ENCODE measurements at regions not wholly inside any gene's neighbourhood (a gene's known extent, or its start where the extent isn't known, plus 50 kb on each side); places are given as distances from the start of the nearest gene placed in this dataset.

DNA sequence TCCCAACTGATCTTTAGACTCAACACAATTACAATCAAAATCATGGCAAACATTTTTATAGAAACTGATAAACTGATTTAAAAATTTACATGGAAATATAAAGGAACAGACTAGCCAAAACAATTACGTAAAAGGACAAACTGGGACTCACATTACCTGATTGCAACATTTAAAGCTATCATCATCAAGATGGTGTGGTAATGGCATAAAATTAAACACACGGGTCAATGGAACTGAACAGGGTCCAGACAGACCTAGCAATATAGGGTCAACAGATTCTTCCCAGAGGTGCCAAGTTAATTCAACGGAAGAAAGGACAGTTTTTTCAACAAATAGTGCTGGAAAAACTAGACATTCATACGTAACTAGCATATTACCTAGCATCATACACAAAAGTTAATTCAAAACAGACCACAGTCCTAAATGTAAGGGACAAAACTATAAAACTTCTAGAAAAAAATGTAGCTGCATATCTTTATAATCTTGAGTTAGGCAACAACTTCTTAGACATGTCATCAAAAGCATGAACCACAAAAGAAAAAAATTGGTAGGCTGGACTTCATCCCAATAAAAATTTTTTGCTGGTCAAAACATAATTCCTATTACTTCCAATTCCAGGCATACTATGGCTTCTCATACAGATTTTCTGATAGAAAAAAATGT is 147.4 kb upstream of the BEND6 start:
- TF ChIP-seq, protein P1, sequence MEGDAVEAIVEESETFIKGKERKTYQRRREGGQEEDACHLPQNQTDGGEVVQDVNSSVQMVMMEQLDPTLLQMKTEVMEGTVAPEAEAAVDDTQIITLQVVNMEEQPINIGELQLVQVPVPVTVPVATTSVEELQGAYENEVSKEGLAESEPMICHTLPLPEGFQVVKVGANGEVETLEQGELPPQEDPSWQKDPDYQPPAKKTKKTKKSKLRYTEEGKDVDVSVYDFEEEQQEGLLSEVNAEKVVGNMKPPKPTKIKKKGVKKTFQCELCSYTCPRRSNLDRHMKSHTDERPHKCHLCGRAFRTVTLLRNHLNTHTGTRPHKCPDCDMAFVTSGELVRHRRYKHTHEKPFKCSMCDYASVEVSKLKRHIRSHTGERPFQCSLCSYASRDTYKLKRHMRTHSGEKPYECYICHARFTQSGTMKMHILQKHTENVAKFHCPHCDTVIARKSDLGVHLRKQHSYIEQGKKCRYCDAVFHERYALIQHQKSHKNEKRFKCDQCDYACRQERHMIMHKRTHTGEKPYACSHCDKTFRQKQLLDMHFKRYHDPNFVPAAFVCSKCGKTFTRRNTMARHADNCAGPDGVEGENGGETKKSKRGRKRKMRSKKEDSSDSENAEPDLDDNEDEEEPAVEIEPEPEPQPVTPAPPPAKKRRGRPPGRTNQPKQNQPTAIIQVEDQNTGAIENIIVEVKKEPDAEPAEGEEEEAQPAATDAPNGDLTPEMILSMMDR (conservative IDR thresholded peaks at IDR 0.05; ENCODE audit: low read length), result no peak
- TF ChIP-seq EZH2phosphoT487 (IDR thresholded peaks at IDR 0.05; ENCODE audit: borderline replicate concordance, low read depth, low read length), result no peak

All from OCI-LY7 (cell line).